ENCODE measurements at regions not wholly inside any gene's neighbourhood (a gene's known extent, or its start where the extent isn't known, plus 50 kb on each side); places are given as distances from the start of the nearest gene placed in this dataset.
"Not testable (repeated sequence)": the region's sequence is repeated elsewhere in the genome, so short reads cannot be mapped to it uniquely, and the experiment has no call there.

- H3K4me1 Mint-ChIP-seq (ENCODE audit: low read depth in 2 of 2); DNase-seq; H3K4me3 Mint-ChIP-seq; H3K27ac Mint-ChIP-seq; H3K9me3 Mint-ChIP-seq; H3K36me3 Mint-ChIP-seq (ENCODE audit: insufficient read depth); ATAC-seq (replicated peaks): not testable (repeated sequence)
- H3K27me3 Mint-ChIP-seq: peaks cover 38 to 50% of the 10 kb centered on the region in 2 donors
These were observed 138.2 kb downstream of the IER5 start for GRCh38 chr1:181226728-181227127.

GRCh38 chr1:181239086-181239485 is 150.6 kb downstream of the IER5 start:
- Mint-ChIP-seq H3K27ac (no peak overlapping the region), H3K4me1 (ENCODE audit: low read depth in 2 of 2) (no peaks in the 10 kb centered on the region), H3K27me3 (peaks cover 13 to 46% of the 10 kb centered on the region in 2 donors), H3K4me3 (no peak overlapping the region), H3K36me3 (ENCODE audit: insufficient read depth) (no peaks in the 10 kb centered on the region), H3K9me3 (no peaks in the 10 kb centered on the region)
- ATAC-seq (replicated peaks): no peak
- DNase-seq: no peak

DNA sequence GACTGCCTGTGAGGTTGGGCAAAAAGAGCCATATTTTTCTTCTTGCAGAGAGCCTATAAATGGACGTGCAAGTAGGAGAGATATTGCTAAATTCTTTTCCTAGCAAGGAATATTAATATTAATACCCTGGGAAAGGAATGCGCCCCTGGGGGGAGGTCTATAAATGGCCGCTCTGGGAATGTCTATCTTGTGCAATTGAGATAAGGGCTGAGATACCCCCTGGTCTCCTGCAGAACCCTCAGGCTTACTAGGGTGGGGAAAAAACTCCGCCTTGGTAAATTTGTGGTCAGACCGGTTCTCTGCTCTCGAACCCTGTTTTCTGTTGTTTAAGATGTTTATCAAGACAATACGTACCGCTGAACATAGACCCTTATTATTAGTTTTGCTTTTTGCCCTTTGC is 157.8 kb downstream of the IER5 start:
- ATAC-seq (replicated peaks); H3K4me3 Mint-ChIP-seq; H3K4me1 Mint-ChIP-seq (ENCODE audit: low read depth in 2 of 2); H3K27ac Mint-ChIP-seq; DNase-seq; H3K36me3 Mint-ChIP-seq (ENCODE audit: insufficient read depth): not testable (repeated sequence)
- Mint-ChIP-seq H3K9me3 (peaks cover 16% of the 10 kb centered on the region in 2 donors), H3K27me3 (peaks cover 23 to 24% of the 10 kb centered on the region in 2 donors)

GRCh38 chr1:181248361-181248760 is 159.9 kb downstream of the IER5 start:
- Mint-ChIP-seq H3K9me3 (peaks cover 16% of the 10 kb centered on the region in 2 donors), H3K27me3 (peaks cover 23 to 35% of the 10 kb centered on the region in 2 donors)
- not testable (repeated sequence) for H3K4me3 Mint-ChIP-seq; DNase-seq; H3K4me1 Mint-ChIP-seq (ENCODE audit: low read depth in 2 of 2); ATAC-seq (replicated peaks); H3K36me3 Mint-ChIP-seq (ENCODE audit: insufficient read depth); H3K27ac Mint-ChIP-seq

DNA sequence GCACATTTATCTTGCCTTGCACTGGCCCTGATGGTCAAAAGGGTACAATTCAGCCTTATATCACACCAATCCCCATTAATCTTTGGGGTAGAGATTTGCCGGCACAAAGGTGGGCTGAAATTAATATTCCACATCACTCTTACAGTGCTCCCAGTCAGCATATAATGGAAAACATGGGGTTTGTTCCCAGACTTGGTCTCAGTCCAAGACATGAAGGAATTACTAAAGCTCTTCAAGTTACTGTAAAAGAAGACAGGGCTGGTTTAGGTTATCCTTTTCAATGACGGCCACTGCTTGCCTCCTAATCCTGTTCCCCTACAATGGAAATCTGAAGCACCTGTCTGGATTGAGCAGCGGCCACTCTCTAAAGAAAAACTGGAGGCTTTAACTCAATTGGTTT is 160.7 kb downstream of the IER5 start:
- ATAC-seq (replicated peaks) (no peak), DNase-seq (no peak)
- H3K4me1 Mint-ChIP-seq (ENCODE audit: low read depth in 2 of 2): no peaks in the 10 kb centered on the region
- H3K4me3 Mint-ChIP-seq: no peak overlapping the region
- no peaks in the 10 kb centered on the region for H3K36me3 Mint-ChIP-seq (ENCODE audit: insufficient read depth)
- H3K27ac Mint-ChIP-seq: no peak overlapping the region
- H3K27me3 Mint-ChIP-seq: peaks cover 23 to 35% of the 10 kb centered on the region in 2 donors
- H3K9me3 Mint-ChIP-seq: peaks cover 16% of the 10 kb centered on the region in 2 donors

GRCh38 chr1:181250038-181250437 is 161.5 kb downstream of the IER5 start:
- Mint-ChIP-seq H3K9me3 (peaks cover 15 to 16% of the 10 kb centered on the region in 2 donors), H3K4me1 (ENCODE audit: low read depth in 2 of 2) (no peaks in the 10 kb centered on the region), H3K36me3 (ENCODE audit: insufficient read depth) (no peaks in the 10 kb centered on the region), H3K4me3 (no peak overlapping the region), H3K27ac (no peak overlapping the region), H3K27me3 (peaks cover 16 to 35% of the 10 kb centered on the region in 2 donors)
- ATAC-seq (replicated peaks) (no peak), DNase-seq (no peak)

DNA sequence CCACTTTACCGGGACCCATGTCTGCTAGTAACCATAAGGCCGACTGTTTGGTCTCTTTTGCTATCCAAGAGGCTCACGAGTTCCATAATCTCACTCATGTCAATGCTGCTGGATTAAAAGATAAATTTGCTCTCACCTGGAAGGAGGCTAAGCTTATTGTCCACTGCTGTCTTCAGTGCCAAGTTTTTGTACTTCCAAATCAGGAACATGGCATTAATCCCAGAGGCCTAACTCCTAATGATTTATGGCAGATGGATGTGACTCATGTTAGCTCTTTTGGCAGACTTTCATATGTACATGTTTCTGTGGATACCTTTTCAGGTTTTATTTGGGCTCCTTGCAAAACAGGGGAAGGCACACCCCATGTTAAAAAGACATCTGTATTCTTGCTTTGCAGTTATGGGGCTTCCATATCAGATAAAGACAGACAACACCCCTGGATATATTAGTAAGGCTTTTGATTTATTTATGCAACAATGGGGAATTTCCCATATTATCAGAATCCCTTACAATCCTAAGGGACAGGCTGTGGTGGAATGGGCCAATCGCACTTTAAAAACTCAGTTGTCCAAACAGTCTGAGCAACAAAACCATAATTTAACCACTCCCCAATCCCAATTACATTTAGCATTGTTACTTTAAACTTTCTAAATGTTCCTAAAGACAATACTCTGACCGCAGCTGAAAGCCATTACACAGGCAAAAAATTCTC is 162.7 kb downstream of the IER5 start:
- no peak overlapping the region for H3K4me3 Mint-ChIP-seq
- ATAC-seq (replicated peaks) (no peak), DNase-seq (no peak)
- H3K27me3 Mint-ChIP-seq: peaks cover 19 to 38% of the 10 kb centered on the region in 2 donors
- H3K9me3 Mint-ChIP-seq: peaks cover 15 to 16% of the 10 kb centered on the region in 2 donors
- no peak overlapping the region for H3K27ac Mint-ChIP-seq
- H3K36me3 Mint-ChIP-seq (ENCODE audit: insufficient read depth): no peaks in the 10 kb centered on the region
- no peaks in the 10 kb centered on the region for H3K4me1 Mint-ChIP-seq (ENCODE audit: low read depth in 2 of 2)

- H3K4me3 Mint-ChIP-seq: no peak overlapping the region
- no peaks in the 10 kb centered on the region for H3K36me3 Mint-ChIP-seq (ENCODE audit: insufficient read depth)
These were observed 163.2 kb downstream of the IER5 start for GRCh38 chr1:181251713-181252075.

GRCh38 chr1:181253601-181254000 is 165.1 kb downstream of the IER5 start:
- peaks cover 40 to 50% of the 10 kb centered on the region in 2 donors for H3K27me3 Mint-ChIP-seq
- not testable (repeated sequence) for DNase-seq; ATAC-seq (replicated peaks); H3K27ac Mint-ChIP-seq; H3K36me3 Mint-ChIP-seq (ENCODE audit: insufficient read depth); H3K4me1 Mint-ChIP-seq (ENCODE audit: low read depth in 2 of 2); H3K4me3 Mint-ChIP-seq; H3K9me3 Mint-ChIP-seq

More at GRCh38 chr1:181251713-181252075, 163.2 kb downstream of the IER5 start:
- peaks cover 24 to 43% of the 10 kb centered on the region in 2 donors for H3K27me3 Mint-ChIP-seq
- no peak for ATAC-seq (replicated peaks)
- H3K9me3 Mint-ChIP-seq: peaks cover 12 to 14% of the 10 kb centered on the region in 2 donors
- H3K4me1 Mint-ChIP-seq (ENCODE audit: low read depth in 2 of 2): no peaks in the 10 kb centered on the region
- H3K27ac Mint-ChIP-seq: no peak overlapping the region
- no peak for DNase-seq

DNA sequence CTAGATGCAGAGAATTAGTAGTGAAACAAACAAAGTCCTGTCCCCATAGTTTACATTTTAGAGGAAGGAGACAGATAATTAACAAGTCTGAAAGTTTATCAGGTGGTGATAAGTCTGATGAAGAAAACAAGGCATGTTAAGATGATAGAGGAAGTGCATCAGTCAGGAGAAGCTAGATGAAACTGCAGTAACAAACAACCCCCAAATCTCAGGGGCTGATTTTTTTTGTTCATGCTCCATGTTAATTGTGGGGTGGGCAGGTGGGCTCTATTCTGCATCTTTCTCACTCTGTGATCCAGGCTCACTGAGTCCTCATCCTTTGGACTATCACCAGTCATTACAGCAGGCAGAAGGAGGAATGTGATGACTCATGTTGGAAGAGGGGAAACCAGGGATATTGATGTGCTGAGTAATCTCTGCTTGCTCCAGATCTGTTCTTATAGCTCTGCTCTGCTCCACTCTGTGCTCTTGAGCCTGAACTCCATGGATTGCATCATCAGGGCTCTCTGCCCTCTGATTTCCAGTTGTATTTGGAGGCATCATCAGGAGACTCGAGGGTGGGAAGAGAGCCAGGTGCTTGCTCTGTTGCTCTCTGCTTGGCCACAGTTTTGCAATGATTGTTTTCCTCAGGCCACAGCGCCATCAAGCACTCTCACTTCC is 166.9 kb downstream of the IER5 start:
- H3K36me3 Mint-ChIP-seq (ENCODE audit: insufficient read depth): no peaks in the 10 kb centered on the region
- ATAC-seq (replicated peaks) (no peak), DNase-seq (no peak)
- no peak overlapping the region for H3K4me3 Mint-ChIP-seq
- H3K4me1 Mint-ChIP-seq (ENCODE audit: low read depth in 2 of 2): no peaks in the 10 kb centered on the region
- H3K9me3 Mint-ChIP-seq: peaks cover 0 to 3% of the 10 kb centered on the region in 2 donors
- no peak overlapping the region for H3K27ac Mint-ChIP-seq
- peaks cover 36 to 42% of the 10 kb centered on the region in 2 donors for H3K27me3 Mint-ChIP-seq

GRCh38 chr1:181257117-181257516 is 168.6 kb downstream of the IER5 start:
- Mint-ChIP-seq H3K9me3 (peaks cover 0 to 3% of the 10 kb centered on the region in 2 donors), H3K27me3 (peaks cover 34 to 38% of the 10 kb centered on the region in 2 donors), H3K36me3 (ENCODE audit: insufficient read depth) (no peaks in the 10 kb centered on the region), H3K27ac (no peak overlapping the region), H3K4me3 (no peak overlapping the region), H3K4me1 (ENCODE audit: low read depth in 2 of 2) (no peaks in the 10 kb centered on the region)
- no peak for ATAC-seq (replicated peaks)
- DNase-seq: no peak

DNA sequence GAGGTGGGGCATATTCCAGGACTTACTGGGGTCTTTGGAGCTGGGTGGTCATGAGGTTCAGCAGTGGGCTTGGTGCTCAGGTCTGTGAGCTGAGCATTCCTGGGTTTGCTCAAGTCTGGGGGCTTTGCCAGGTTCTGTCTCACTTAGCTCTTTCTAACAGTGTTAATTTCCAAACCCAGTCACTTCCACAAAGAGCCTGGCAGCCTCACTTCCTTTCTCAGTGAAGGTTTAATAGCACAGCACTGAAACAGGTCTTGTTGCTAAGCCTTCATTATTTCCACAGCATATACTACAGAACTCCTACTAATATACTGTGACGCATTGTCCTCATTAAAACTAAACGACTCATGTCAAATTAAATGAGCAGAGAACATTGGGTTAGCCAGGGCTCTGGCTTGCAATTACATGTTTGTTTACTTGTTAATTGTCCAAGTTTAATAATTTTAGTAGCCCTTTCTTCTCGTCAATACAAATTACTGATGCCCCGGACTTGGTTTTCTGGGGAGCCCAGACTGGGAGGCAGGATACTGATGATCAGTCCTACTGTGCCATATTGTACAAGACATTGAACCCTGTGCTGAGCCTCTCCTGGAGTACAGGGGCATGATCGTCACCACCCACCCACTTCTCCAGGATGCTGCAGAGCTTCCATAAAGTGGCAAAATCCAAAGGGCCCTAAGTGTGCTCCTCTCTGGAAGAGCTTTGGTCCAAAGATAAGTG is 170.7 kb downstream of the IER5 start:
- no peak for DNase-seq

GRCh38 chr1:181260271-181260670 is 171.8 kb downstream of the IER5 start:
- ATAC-seq (replicated peaks): no peak
- Mint-ChIP-seq H3K27me3 (peaks cover 40 to 45% of the 10 kb centered on the region in 2 donors), H3K27ac (peak overlapping the region in 1 of 2 donors; percentile 42), H3K4me1 (ENCODE audit: low read depth in 2 of 2) (no peaks in the 10 kb centered on the region), H3K9me3 (no peaks in the 10 kb centered on the region), H3K4me3 (no peak overlapping the region), H3K36me3 (ENCODE audit: insufficient read depth) (no peaks in the 10 kb centered on the region)
- no peak for DNase-seq

More for the DNA sequence above, 170.7 kb downstream of the IER5 start:
- H3K27me3 Mint-ChIP-seq: peaks cover 40 to 45% of the 10 kb centered on the region in 2 donors
- no peak for ATAC-seq (replicated peaks)
- H3K9me3 Mint-ChIP-seq: peaks cover 0 to 3% of the 10 kb centered on the region in 2 donors
- no peaks in the 10 kb centered on the region for H3K4me1 Mint-ChIP-seq (ENCODE audit: low read depth in 2 of 2)
- no peak overlapping the region for H3K4me3 Mint-ChIP-seq
- no peak overlapping the region for H3K27ac Mint-ChIP-seq
- no peaks in the 10 kb centered on the region for H3K36me3 Mint-ChIP-seq (ENCODE audit: insufficient read depth)
